ENCODE measurements at regions not wholly inside any gene's neighbourhood (a gene's known extent, or its start where the extent isn't known, plus 50 kb on each side); places are given as distances from the start of the nearest gene placed in this dataset.
"Not testable (repeated sequence)": the region's sequence is repeated elsewhere in the genome, so short reads cannot be mapped to it uniquely, and the experiment has no call there.

DNA sequence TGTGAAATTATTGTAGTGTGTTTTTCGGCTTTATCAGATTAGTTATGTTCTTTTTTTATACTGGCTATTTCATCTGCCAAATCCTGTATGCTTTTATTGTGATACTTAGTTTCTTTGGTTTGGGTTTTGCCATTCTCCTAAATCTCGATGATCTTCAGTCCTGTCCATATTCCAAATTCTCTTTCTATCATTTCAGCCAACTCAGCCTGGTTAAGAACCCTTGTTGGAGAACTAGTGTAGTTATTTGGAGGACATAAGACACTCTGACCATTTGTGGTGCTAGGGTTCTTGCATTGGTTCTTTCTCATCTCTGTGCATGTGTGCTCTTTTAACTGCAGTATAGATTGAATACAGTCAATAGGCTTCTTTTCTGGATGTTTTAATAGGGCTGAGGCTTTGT is 187.0 kb upstream of the CCNH start:
- H3K27me3 ChIP-seq (replicated peaks; ENCODE audit: control insufficient read depth, insufficient read depth, low read length): no peaks in the 10 kb centered on the region
- H3K9me3 ChIP-seq (ENCODE audit: control insufficient read depth, low read length): peaks cover 5% of the 10 kb centered on the region
- no peak overlapping the region for H3K4me3 ChIP-seq (ENCODE audit: low read length)
- H3K9ac ChIP-seq (ENCODE audit: low read length): no peak overlapping the region
- H3K4me1 ChIP-seq (ENCODE audit: control insufficient read depth, insufficient read depth, low read length): no peaks in the 10 kb centered on the region
- H3K36me3 ChIP-seq (ENCODE audit: control insufficient read depth, insufficient read depth, low read length, severe bottlenecking): no peaks in the 10 kb centered on the region
- DNase-seq (ENCODE audit: low read depth): no peak

DNA sequence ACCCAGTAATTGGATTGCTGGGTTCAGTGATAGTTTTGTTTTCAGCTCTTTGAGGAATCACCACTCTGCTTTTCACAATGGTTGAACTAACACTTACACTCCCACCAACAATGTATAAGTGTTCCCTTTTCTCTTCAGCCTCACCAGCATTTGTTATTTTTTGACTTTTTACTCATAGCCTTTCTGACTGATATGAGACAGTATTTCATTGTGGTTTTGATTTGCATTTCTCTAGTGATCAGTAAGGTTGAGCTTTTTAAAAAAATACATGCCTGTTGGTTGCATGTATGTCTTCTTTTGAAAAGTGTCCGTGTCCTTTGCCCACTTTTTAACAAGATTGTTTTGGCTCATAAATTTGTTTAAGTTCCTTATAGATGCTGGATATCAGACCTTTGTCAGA is 185.7 kb upstream of the CCNH start:
- Histone ChIP-seq H3K9me3 (ENCODE audit: control insufficient read depth, low read length) (peaks cover 5% of the 10 kb centered on the region), H3K4me1 (ENCODE audit: control insufficient read depth, insufficient read depth, low read length) (no peaks in the 10 kb centered on the region)

DNA sequence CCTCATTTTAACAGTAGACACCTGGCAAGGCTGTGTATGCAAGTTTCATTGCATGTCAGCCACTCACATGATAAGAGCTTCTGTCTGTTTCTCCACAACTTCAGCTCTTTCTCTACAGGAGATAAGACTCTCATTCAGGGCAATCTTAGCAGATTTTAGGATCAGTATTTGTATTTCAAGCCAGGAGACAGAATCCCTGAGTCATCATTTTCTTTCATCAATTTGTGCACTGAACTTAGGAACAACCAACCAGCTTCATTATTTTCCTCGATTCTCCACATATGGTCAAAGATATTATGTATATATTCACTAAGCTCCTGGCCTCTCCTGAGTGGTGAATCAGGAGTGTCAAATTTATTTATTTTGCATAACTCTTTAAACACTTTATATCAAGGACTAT is 181.8 kb upstream of the CCNH start:
- H3K4me3 ChIP-seq (ENCODE audit: low read length): no peak overlapping the region
- H3K27me3 ChIP-seq (replicated peaks; ENCODE audit: control insufficient read depth, insufficient read depth, low read length): no peaks in the 10 kb centered on the region
- H3K36me3 ChIP-seq (ENCODE audit: control insufficient read depth, insufficient read depth, low read length, severe bottlenecking): no peaks in the 10 kb centered on the region
- no peak for DNase-seq (ENCODE audit: low read depth)
- H3K9ac ChIP-seq (ENCODE audit: low read length): no peak overlapping the region
- H3K9me3 ChIP-seq (ENCODE audit: control insufficient read depth, low read length): peaks cover 2% of the 10 kb centered on the region
- no peaks in the 10 kb centered on the region for H3K4me1 ChIP-seq (ENCODE audit: control insufficient read depth, insufficient read depth, low read length)

More for the DNA sequence above, 185.7 kb upstream of the CCNH start:
- DNase-seq (ENCODE audit: low read depth): no peak
- Histone ChIP-seq H3K27me3 (replicated peaks; ENCODE audit: control insufficient read depth, insufficient read depth, low read length) (no peaks in the 10 kb centered on the region), H3K36me3 (ENCODE audit: control insufficient read depth, insufficient read depth, low read length, severe bottlenecking) (no peaks in the 10 kb centered on the region), H3K4me3 (ENCODE audit: low read length) (no peak overlapping the region), H3K9ac (ENCODE audit: low read length) (no peak overlapping the region)

DNA sequence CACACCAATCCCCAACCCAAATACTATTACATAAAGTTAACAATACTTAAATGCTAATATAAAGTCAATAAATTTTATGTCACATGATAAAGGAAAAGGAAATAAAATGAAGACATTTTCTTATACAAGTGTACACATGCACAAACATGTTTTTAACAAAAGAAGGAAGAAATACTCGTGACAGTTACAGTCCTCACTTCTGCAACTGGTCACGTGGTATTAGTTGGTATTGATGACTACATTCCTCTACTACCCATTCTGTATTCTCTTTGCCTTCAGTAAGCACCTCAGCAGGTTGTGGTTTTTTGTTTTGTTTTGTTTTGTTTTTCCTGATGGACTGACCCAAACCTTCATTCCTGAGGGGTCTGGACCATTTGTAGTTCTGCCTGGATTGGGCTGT is 176.9 kb upstream of the CCNH start:
- H3K36me3 ChIP-seq (ENCODE audit: control insufficient read depth, insufficient read depth, low read length, severe bottlenecking): no peaks in the 10 kb centered on the region
- peaks cover 2% of the 10 kb centered on the region for H3K9me3 ChIP-seq (ENCODE audit: control insufficient read depth, low read length)
- DNase-seq (ENCODE audit: low read depth): no peak
- no peak overlapping the region for H3K4me3 ChIP-seq (ENCODE audit: low read length)
- no peaks in the 10 kb centered on the region for H3K4me1 ChIP-seq (ENCODE audit: control insufficient read depth, insufficient read depth, low read length)
- no peak overlapping the region for H3K9ac ChIP-seq (ENCODE audit: low read length)
- no peaks in the 10 kb centered on the region for H3K27me3 ChIP-seq (replicated peaks; ENCODE audit: control insufficient read depth, insufficient read depth, low read length)

DNA sequence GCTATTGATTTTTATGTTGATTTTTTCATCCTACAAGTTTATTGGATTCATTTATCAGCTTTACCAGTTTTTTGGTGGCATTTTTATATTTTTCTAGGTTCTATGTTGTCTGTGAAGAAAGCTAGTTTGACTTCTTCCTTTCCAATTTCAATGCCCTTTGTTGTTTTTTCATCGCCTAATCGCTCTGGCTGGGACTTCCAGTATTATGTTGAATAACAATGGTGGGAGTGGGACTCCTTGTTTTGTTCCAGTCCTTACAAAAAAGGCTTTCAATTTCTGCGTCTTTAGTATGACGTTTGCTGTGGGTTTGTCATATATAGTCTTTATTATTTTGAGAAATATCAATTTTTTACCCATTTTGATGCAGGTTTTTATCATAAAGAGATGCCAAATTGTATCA is 175.6 kb upstream of the CCNH start:
- no peak for DNase-seq (ENCODE audit: low read depth)
- H3K27me3 ChIP-seq (replicated peaks; ENCODE audit: control insufficient read depth, insufficient read depth, low read length): no peaks in the 10 kb centered on the region
- H3K9ac ChIP-seq (ENCODE audit: low read length): no peak overlapping the region
- H3K4me3 ChIP-seq (ENCODE audit: low read length): no peak overlapping the region
- no peaks in the 10 kb centered on the region for H3K36me3 ChIP-seq (ENCODE audit: control insufficient read depth, insufficient read depth, low read length, severe bottlenecking)
- no peaks in the 10 kb centered on the region for H3K4me1 ChIP-seq (ENCODE audit: control insufficient read depth, insufficient read depth, low read length)
- peaks cover 2% of the 10 kb centered on the region for H3K9me3 ChIP-seq (ENCODE audit: control insufficient read depth, low read length)

DNA sequence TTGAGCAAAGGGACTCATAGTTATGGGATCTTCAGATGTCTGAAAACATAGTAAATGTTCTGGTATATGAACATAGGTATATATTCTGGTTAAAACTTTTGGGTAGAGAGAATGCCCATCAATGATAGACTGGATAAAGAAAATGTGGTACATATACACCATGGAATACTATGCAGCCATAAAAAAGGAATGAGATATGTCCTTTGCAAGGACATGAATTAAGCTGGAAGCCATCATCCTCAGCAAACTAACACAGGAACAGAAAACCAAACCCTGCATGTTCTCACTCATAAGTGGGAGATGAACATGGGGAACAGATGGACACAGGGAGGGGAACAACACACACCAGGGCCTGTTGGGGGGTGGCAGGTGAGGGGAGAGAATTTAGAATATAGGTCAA is 171.0 kb upstream of the CCNH start:
- H3K36me3 ChIP-seq (ENCODE audit: control insufficient read depth, insufficient read depth, low read length, severe bottlenecking); H3K27me3 ChIP-seq (replicated peaks; ENCODE audit: control insufficient read depth, insufficient read depth, low read length); DNase-seq (ENCODE audit: low read depth); H3K4me3 ChIP-seq (ENCODE audit: low read length); H3K9ac ChIP-seq (ENCODE audit: low read length); H3K4me1 ChIP-seq (ENCODE audit: control insufficient read depth, insufficient read depth, low read length); H3K9me3 ChIP-seq (ENCODE audit: control insufficient read depth, low read length): not testable (repeated sequence)

DNA sequence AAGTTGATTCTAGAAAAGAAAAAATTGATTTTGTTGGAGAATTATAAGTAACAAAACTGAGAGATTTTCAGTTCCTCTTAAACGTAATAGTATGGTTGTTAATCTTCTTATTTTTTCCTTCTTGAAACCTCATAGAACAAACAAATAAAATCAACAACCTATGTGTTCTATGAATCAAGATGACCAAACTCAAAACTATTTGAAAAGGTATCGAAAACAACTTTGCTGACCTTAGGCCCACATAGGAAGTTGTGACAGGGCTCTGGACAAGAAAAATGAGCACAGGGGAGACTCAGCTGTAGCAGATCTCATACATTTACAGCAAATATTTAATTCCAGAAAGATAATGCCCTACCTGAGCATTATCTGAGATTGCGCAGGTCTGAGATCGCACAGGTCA is 169.4 kb upstream of the CCNH start:
- Histone ChIP-seq H3K4me3 (ENCODE audit: low read length) (no peak overlapping the region), H3K9me3 (ENCODE audit: control insufficient read depth, low read length) (no peaks in the 10 kb centered on the region), H3K36me3 (ENCODE audit: control insufficient read depth, insufficient read depth, low read length, severe bottlenecking) (no peaks in the 10 kb centered on the region), H3K9ac (ENCODE audit: low read length) (no peak overlapping the region), H3K4me1 (ENCODE audit: control insufficient read depth, insufficient read depth, low read length) (no peaks in the 10 kb centered on the region), H3K27me3 (replicated peaks; ENCODE audit: control insufficient read depth, insufficient read depth, low read length) (no peaks in the 10 kb centered on the region)
- no peak for DNase-seq (ENCODE audit: low read depth)

DNA sequence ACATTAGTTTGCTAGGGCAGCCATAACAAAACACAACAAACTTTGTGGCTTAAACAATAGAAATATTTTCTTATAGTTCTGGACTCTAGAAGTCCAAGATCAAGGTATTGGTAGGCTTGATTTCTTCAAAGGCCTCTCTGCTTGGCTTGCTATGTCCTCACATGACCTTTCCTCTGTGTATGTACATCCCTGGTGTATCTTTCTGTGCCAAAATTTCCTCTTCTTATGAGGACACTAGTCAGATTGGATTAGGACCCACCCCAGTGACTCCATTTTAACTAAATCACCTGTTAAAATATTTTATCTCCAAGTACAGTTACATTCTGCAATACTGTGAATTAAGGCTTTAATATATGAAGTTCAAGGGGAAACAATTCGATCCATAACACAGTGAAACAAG is 168.9 kb upstream of the CCNH start:
- no peak for DNase-seq (ENCODE audit: low read depth)
- H3K9me3 ChIP-seq (ENCODE audit: control insufficient read depth, low read length): no peaks in the 10 kb centered on the region

DNA sequence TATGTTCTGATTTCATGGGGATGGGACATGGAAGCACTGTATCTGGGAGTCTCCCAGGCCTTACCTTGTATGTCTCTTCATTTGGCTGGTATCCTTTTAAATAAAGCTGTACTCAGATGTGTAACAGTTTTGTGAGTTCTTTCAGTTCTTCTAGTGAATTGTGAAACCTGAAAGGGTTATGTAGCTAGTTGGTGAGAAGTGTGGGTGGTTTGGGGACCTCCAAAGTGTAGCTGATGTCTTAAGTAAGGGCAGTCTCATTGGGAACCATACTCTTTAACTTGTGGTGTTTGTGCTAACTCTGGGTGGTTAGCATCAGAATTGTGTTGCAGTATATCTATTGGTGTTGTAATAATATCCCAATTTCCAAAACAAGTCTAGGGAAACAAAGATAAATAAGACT is 166.9 kb upstream of the CCNH start:
- Histone ChIP-seq H3K27me3 (replicated peaks; ENCODE audit: control insufficient read depth, insufficient read depth, low read length) (no peaks in the 10 kb centered on the region), H3K4me3 (ENCODE audit: low read length) (no peak overlapping the region), H3K36me3 (ENCODE audit: control insufficient read depth, insufficient read depth, low read length, severe bottlenecking) (no peaks in the 10 kb centered on the region), H3K4me1 (ENCODE audit: control insufficient read depth, insufficient read depth, low read length) (no peaks in the 10 kb centered on the region), H3K9ac (ENCODE audit: low read length) (no peak overlapping the region), H3K9me3 (ENCODE audit: control insufficient read depth, low read length) (no peaks in the 10 kb centered on the region)
- DNase-seq (ENCODE audit: low read depth): no peak

More for the DNA sequence above, 168.9 kb upstream of the CCNH start:
- no peaks in the 10 kb centered on the region for H3K27me3 ChIP-seq (replicated peaks; ENCODE audit: control insufficient read depth, insufficient read depth, low read length)
- H3K36me3 ChIP-seq (ENCODE audit: control insufficient read depth, insufficient read depth, low read length, severe bottlenecking): no peaks in the 10 kb centered on the region
- H3K9ac ChIP-seq (ENCODE audit: low read length): no peak overlapping the region
- no peaks in the 10 kb centered on the region for H3K4me1 ChIP-seq (ENCODE audit: control insufficient read depth, insufficient read depth, low read length)
- no peak overlapping the region for H3K4me3 ChIP-seq (ENCODE audit: low read length)

DNA sequence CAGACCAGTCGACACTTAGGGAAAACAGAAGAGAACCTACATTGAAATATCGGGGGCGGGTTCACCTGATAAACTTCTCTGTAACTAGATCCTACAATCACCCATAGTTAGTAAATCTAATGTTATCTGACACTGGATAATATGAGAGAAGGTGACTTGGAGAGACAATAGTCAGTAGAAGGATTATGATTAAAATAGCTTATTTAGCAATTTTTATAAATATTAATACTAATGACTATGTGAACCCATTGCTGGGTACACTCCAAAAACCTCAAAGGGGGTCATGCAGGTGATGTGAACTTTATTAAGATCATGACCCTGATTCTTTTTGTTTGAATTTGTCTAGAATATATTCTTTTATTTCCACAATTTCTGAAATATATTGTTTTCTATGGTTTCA is 164.1 kb upstream of the CCNH start:
- Histone ChIP-seq H3K4me3 (ENCODE audit: low read length) (no peak overlapping the region), H3K9ac (ENCODE audit: low read length) (no peak overlapping the region), H3K27me3 (replicated peaks; ENCODE audit: control insufficient read depth, insufficient read depth, low read length) (no peaks in the 10 kb centered on the region), H3K36me3 (ENCODE audit: control insufficient read depth, insufficient read depth, low read length, severe bottlenecking) (no peaks in the 10 kb centered on the region), H3K9me3 (ENCODE audit: control insufficient read depth, low read length) (no peaks in the 10 kb centered on the region), H3K4me1 (ENCODE audit: control insufficient read depth, insufficient read depth, low read length) (no peaks in the 10 kb centered on the region)
- no peak for DNase-seq (ENCODE audit: low read depth)

DNA sequence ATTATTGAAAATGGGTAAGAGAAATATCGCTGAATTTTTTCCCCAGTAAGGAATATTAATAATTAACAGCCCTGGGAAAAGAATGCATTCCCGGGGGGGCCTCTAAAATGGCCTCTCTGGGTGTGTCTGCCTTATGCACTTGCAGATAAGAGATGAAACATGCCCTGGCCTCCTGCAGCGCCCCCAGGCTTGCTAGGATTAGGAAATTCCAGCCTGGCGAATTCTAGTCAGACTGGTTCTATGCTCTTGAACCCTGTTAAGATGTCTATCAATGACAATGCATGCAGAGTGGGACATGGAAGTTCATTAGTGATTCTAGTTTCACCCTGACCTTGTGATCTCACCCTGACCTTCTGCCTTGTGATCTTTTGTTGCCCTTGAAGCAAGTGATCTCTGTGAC is 163.6 kb upstream of the CCNH start:
- DNase-seq (ENCODE audit: low read depth): not testable (repeated sequence)

DNA sequence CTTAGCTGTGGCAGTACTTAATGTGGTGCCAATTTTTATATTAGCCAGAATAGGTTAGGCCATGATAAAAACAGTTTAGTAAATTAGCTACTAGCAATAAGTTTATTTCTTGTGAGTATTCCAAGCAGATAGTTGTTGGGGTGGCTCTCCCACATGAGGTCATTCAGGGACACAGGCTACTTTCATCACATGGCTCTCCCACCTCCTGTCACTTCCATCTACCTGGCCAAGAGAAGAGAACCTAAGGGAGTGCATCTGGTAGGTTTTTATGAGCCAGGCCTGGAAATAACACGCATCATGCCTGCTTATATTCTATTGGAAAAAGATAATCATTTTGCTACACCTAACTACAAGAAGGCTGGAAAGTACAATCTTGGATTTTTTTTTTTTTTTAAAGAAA is 161.4 kb upstream of the CCNH start:
- no peaks in the 10 kb centered on the region for H3K36me3 ChIP-seq (ENCODE audit: control insufficient read depth, insufficient read depth, low read length, severe bottlenecking)
- no peak for DNase-seq (ENCODE audit: low read depth)
- no peaks in the 10 kb centered on the region for H3K4me1 ChIP-seq (ENCODE audit: control insufficient read depth, insufficient read depth, low read length)
- H3K9ac ChIP-seq (ENCODE audit: low read length): no peak overlapping the region
- H3K27me3 ChIP-seq (replicated peaks; ENCODE audit: control insufficient read depth, insufficient read depth, low read length): no peaks in the 10 kb centered on the region
- H3K9me3 ChIP-seq (ENCODE audit: control insufficient read depth, low read length): no peaks in the 10 kb centered on the region
- H3K4me3 ChIP-seq (ENCODE audit: low read length): no peak overlapping the region

More for the DNA sequence above, 163.6 kb upstream of the CCNH start:
- H3K4me3 ChIP-seq (ENCODE audit: low read length); H3K36me3 ChIP-seq (ENCODE audit: control insufficient read depth, insufficient read depth, low read length, severe bottlenecking); H3K4me1 ChIP-seq (ENCODE audit: control insufficient read depth, insufficient read depth, low read length); H3K27me3 ChIP-seq (replicated peaks; ENCODE audit: control insufficient read depth, insufficient read depth, low read length); H3K9ac ChIP-seq (ENCODE audit: low read length); H3K9me3 ChIP-seq (ENCODE audit: control insufficient read depth, low read length): not testable (repeated sequence)
